K562 (cell line): ENCODE measurements at regions not wholly inside any gene's neighbourhood (a gene's known extent, or its start where the extent isn't known, plus 50 kb on each side); places are given as distances from the start of the nearest gene placed in this dataset.

Source experiments
- ATF1 ChIP-seq, 2 experiments: fragments of 450-650 bp in 1 of 2; IDR thresholded peaks; 2 replicates each; pipeline ENCODE4 v1.6.1; 2016; ENCODE audit warnings: missing compliant biosample characterization in 1 of 2, missing genetic modification characterization in 1 of 2
- CBFA2T2 ChIP-seq: fragments of 450-650 bp; conservative IDR thresholded peaks from 2 replicates; pipeline ENCODE4 v1.6.1; 2017; ENCODE audit warnings: mild to moderate bottlenecking
- ERF ChIP-seq: fragments of 450-650 bp; formaldehyde crosslinking; IDR thresholded peaks from 2 replicates; pipeline ENCODE4 v1.4.0; 2020; ENCODE audit warnings: mild to moderate bottlenecking, mixed read lengths
- EWSR1 ChIP-seq: fragments of 450-650 bp; IDR thresholded peaks from 2 replicates; pipeline ENCODE4 v1.6.1; 2018; ENCODE audit warnings: borderline replicate concordance, mild to moderate bottlenecking, low read depth, moderate library complexity; ENCODE audit not compliant: partially characterized antibody
- FOXO4 ChIP-seq: fragments of 450-650 bp; formaldehyde crosslinking; IDR thresholded peaks from 2 replicates; pipeline ENCODE4 v1.4.0; 2020; ENCODE audit warnings: mild to moderate bottlenecking, moderate library complexity
- FOXP4 ChIP-seq: sonication (generic); formaldehyde crosslinking; IDR thresholded peaks from 2 replicates; pipeline ENCODE4 v1.8.0; 2022; ENCODE audit warnings: mild to moderate bottlenecking, missing genetic modification reagents, borderline replicate concordance
- HNRNPLL ChIP-seq: fragments of 200-400 bp; formaldehyde crosslinking; IDR thresholded peaks from 2 replicates; pipeline ENCODE4 v1.6.1; 2017; ENCODE audit warnings: low read length, low read depth, mild to moderate bottlenecking; ENCODE audit not compliant: poor library complexity, severe bottlenecking
- HOXB6 ChIP-seq: fragments of 250-450 bp; sonication (Bioruptor Pico); IDR thresholded peaks from 2 replicates; pipeline ENCODE4 v1.5.1; 2022; ENCODE audit warnings: mild to moderate bottlenecking, borderline replicate concordance
- PTTG1 ChIP-seq: fragments of 450-650 bp; IDR thresholded peaks from 2 replicates; pipeline ENCODE4 v1.6.1; 2016; ENCODE audit warnings: low read depth, mild to moderate bottlenecking, missing genetic modification characterization, missing compliant biosample characterization
- SMARCB1 ChIP-seq: IDR thresholded peaks from 2 replicates; pipeline ENCODE4 v1.6.1; 2011; ENCODE audit warnings: improper control_type of control experiment, low read depth; ENCODE audit not compliant: insufficient read length
- ZBTB8A ChIP-seq: fragments of 450-650 bp; IDR thresholded peaks from 2 replicates; pipeline ENCODE4 v1.6.1; 2018; ENCODE audit warnings: mild to moderate bottlenecking, moderate library complexity; ENCODE audit not compliant: partially characterized antibody
- ZFP36 ChIP-seq: fragments of 150-350 bp; IDR thresholded peaks from 2 replicates; pipeline ENCODE4 v1.6.1; 2018; ENCODE audit warnings: low read length, low read depth; ENCODE audit not compliant: partially characterized antibody
- ZNF140 ChIP-seq: fragments of 250-450 bp; sonication (Bioruptor Pico); IDR thresholded peaks from 2 replicates; pipeline ENCODE4 v1.8.0; 2021; ENCODE audit warnings: moderate library complexity, mild to moderate bottlenecking, inconsistent platforms
- ZNF445 ChIP-seq: fragments of 250-450 bp; sonication (Bioruptor Pico); IDR thresholded peaks from 2 replicates; pipeline ENCODE4 v1.4.0; 2020; ENCODE audit warnings: low read depth, mild to moderate bottlenecking, moderate library complexity
- ZNF449 ChIP-seq: fragments of 250-450 bp; sonication (Bioruptor Pico); IDR thresholded peaks from 2 replicates; pipeline ENCODE4 v1.8.0; 2022; ENCODE audit warnings: moderate library complexity, mild to moderate bottlenecking, inconsistent platforms
- ZNF695 ChIP-seq: fragments of 450-650 bp; formaldehyde crosslinking; IDR thresholded peaks from 2 replicates; pipeline ENCODE4 v1.4.0; 2020; ENCODE audit warnings: mild to moderate bottlenecking, moderate library complexity
- TF ChIP-seq, protein P1 (sequence below): sonication (generic); formaldehyde crosslinking; IDR thresholded peaks from 2 replicates; pipeline ENCODE4 v1.8.1; 2023; ENCODE audit warnings: missing genetic modification reagents, mild to moderate bottlenecking, borderline replicate concordance

DNA sequence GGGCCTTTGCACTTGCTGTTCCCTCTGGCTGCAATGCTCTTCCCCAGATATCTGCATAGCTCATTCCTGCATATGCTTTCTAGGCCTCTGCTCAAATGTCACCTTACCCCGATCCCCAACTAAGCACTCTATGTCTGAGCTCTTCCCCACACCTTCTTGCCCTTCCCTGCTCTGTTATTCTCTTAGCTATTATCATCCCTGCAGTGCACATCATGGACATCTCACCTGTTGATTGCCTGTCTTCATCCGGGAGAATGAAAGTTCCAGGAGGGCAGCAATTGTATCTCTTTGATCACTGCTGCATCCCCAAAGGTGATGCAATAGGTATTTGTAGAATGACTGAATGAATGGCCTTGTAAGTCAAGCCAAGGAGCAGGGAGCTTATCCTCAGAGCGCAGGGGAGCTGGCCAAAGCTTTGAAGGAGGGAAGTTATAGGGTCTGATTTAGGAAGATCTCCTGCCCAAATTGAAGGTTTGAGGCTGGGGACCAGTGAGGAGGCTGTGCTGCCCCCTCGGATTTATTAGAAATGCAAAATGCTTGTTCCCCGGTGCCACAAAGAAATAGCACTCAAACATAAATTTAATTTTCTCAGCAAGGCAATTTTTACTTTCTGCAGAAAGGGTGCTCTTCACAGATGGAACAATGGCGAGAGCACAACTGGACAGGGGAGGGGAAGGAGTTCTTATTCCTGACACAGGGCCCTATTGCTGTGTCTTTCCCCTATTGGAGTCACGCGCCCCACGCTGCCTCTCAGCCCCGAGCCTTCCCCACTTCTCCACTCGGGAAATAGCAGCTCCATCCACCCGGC, 631.1 kb downstream of the MATN1 start (continued):
- no peak for TF ChIP-seq EWSR1
- no peak for TF ChIP-seq FOXP4 (CRISPR knock-in tag)
- TF ChIP-seq ZBTB8A: no peak
- no peak for TF ChIP-seq ZNF695 (CRISPR knock-in tag)
- no peak for TF ChIP-seq HOXB6 (CRISPR knock-in tag)
- no peak for TF ChIP-seq ERF (CRISPR knock-in tag)
- no peak for TF ChIP-seq ZNF140 (CRISPR knock-in tag)
- no peak for TF ChIP-seq ATF1 (CRISPR knock-in tag; IDR thresholded peaks at IDR 0.05)
- TF ChIP-seq ATF1 (tag; IDR thresholded peaks at IDR 0.05): no peak
- no peak for TF ChIP-seq SMARCB1
- TF ChIP-seq ZNF445 (CRISPR knock-in tag): no peak
- no peak for TF ChIP-seq FOXO4 (CRISPR knock-in tag)
- no peak for TF ChIP-seq HNRNPLL
- no peak for TF ChIP-seq CBFA2T2
- TF ChIP-seq PTTG1 (tag): no peak
- no peak for TF ChIP-seq ZNF449 (CRISPR knock-in tag)
- no peak for TF ChIP-seq ZFP36
- TF ChIP-seq, protein P1, sequence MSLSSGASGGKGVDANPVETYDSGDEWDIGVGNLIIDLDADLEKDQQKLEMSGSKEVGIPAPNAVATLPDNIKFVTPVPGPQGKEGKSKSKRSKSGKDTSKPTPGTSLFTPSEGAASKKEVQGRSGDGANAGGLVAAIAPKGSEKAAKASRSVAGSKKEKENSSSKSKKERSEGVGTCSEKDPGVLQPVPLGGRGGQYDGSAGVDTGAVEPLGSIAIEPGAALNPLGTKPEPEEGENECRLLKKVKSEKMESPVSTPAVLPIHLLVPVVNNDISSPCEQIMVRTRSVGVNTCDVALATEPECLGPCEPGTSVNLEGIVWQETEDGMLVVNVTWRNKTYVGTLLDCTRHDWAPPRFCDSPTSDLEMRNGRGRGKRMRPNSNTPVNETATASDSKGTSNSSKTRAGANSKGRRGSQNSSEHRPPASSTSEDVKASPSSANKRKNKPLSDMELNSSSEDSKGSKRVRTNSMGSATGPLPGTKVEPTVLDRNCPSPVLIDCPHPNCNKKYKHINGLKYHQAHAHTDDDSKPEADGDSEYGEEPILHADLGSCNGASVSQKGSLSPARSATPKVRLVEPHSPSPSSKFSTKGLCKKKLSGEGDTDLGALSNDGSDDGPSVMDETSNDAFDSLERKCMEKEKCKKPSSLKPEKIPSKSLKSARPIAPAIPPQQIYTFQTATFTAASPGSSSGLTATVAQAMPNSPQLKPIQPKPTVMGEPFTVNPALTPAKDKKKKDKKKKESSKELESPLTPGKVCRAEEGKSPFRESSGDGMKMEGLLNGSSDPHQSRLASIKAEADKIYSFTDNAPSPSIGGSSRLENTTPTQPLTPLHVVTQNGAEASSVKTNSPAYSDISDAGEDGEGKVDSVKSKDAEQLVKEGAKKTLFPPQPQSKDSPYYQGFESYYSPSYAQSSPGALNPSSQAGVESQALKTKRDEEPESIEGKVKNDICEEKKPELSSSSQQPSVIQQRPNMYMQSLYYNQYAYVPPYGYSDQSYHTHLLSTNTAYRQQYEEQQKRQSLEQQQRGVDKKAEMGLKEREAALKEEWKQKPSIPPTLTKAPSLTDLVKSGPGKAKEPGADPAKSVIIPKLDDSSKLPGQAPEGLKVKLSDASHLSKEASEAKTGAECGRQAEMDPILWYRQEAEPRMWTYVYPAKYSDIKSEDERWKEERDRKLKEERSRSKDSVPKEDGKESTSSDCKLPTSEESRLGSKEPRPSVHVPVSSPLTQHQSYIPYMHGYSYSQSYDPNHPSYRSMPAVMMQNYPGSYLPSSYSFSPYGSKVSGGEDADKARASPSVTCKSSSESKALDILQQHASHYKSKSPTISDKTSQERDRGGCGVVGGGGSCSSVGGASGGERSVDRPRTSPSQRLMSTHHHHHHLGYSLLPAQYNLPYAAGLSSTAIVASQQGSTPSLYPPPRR (CRISPR knock-in tag): no peak
